ENCODE measurements at regions not wholly inside any gene's neighbourhood (a gene's known extent, or its start where the extent isn't known, plus 50 kb on each side); places are given as distances from the start of the nearest gene placed in this dataset.

DNA sequence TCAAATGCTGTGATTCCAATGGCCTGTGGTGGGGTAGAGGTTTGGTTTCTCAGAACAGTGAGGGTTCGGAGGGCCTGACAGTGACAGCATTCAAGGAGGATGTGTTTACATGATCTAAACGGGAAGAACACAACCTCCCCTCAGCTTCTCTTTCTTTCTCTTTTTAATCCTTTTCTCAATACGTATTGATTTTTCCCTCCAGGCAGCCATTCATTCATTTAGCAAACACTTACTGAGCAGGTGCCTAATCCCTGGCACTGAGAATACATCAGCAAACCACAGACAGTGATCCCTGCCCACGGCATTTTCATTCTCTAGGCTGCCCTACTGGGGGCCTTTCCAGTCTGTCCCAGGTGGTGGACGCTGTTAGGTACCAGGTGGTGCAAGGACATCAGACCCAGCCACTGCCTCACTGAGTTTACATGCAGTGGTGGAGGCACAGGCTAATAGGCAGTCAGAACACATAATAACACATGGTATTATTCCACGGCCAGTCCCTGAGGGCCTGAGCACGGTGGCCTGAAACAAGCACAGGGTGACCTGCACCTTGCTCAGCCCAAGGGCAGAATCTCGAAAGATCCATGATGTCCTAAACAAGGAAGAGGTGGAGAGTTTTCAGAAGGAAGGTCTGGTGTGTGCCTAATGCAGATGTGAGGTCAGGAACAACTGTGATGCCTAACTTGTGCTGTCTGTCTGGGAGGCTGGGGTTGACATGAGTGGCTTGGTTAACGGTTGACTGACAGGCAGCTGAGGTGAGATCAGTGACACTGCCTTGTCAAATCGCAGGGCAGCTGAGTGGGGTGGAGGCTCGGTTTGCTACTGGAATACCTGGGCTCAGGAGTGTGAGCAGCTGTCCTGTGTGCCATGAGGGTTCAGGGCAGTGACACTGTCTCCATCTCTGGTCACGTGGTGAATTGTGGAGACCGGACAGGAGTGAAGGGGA, 785.5 kb upstream of the HS6ST1 start:
- no peak overlapping the region for H3K9ac ChIP-seq (ENCODE audit: control insufficient read depth, extremely low read depth, insufficient read depth, low read length)
- no peak overlapping the region for H3K27ac ChIP-seq (ENCODE audit: control insufficient read depth, insufficient read depth, low read length)
- FAIRE-seq = no peak
- H3K79me2 ChIP-seq (ENCODE audit: control insufficient read depth, insufficient read depth, low read length) = no peaks in the 10 kb centered on the region
- DNase-seq (ENCODE audit: low read depth, low spot score) = no peak
- dilution Hi-C loops (cut with MboI; ENCODE audit: extremely low pct_ligation_motif_present, low sequenced_read_pairs) = no loop called here
- no peaks in the 10 kb centered on the region for H3K27me3 ChIP-seq (ENCODE audit: control insufficient read depth, extremely low read depth, insufficient read depth, low read length)
- H3K9me3 ChIP-seq (ENCODE audit: control insufficient read depth, low read depth, low read length) = no peaks in the 10 kb centered on the region
- H3K4me1 ChIP-seq (ENCODE audit: control insufficient read depth, extremely low read depth, insufficient read depth, low read length) = no peaks in the 10 kb centered on the region
- TF ChIP-seq, protein P1, sequence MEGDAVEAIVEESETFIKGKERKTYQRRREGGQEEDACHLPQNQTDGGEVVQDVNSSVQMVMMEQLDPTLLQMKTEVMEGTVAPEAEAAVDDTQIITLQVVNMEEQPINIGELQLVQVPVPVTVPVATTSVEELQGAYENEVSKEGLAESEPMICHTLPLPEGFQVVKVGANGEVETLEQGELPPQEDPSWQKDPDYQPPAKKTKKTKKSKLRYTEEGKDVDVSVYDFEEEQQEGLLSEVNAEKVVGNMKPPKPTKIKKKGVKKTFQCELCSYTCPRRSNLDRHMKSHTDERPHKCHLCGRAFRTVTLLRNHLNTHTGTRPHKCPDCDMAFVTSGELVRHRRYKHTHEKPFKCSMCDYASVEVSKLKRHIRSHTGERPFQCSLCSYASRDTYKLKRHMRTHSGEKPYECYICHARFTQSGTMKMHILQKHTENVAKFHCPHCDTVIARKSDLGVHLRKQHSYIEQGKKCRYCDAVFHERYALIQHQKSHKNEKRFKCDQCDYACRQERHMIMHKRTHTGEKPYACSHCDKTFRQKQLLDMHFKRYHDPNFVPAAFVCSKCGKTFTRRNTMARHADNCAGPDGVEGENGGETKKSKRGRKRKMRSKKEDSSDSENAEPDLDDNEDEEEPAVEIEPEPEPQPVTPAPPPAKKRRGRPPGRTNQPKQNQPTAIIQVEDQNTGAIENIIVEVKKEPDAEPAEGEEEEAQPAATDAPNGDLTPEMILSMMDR (optimal IDR thresholded peaks at IDR 0.05 in 1 of 3, IDR thresholded peaks at IDR 0.05 in 1 of 3, conservative IDR thresholded peaks at IDR 0.05 in 1 of 3; ENCODE audit: extremely low read depth in 1 of 3, insufficient read depth in 2 of 3, low read length in 3 of 3) = no peak
- TF ChIP-seq EZH2 (IDR thresholded peaks at IDR 0.05; ENCODE audit: low read length) = no peak
- H3K4me3 ChIP-seq (ENCODE audit: control insufficient read depth in 2 of 3, extremely low read depth in 1 of 3, insufficient read depth in 2 of 3, low read depth in 1 of 3, low read length in 3 of 3) = no peak overlapping the region
- no peak overlapping the region for H3K4me2 ChIP-seq (ENCODE audit: control insufficient read depth, extremely low read depth, insufficient read depth, low read depth, low read length)
- no peaks in the 10 kb centered on the region for H4K20me1 ChIP-seq (ENCODE audit: control insufficient read depth, extremely low read depth, insufficient read depth, low read length)
- H3K9me1 ChIP-seq (ENCODE audit: control insufficient read depth, extremely low read depth, insufficient read depth, low read length) = no peaks in the 10 kb centered on the region
- no peaks in the 10 kb centered on the region for H3K36me3 ChIP-seq (ENCODE audit: control insufficient read depth in 2 of 2, extremely low read depth in 1 of 2, insufficient read depth in 2 of 2, low read length in 2 of 2)
- H2AFZ ChIP-seq (ENCODE audit: control insufficient read depth, low read length) = no peak overlapping the region

DNA sequence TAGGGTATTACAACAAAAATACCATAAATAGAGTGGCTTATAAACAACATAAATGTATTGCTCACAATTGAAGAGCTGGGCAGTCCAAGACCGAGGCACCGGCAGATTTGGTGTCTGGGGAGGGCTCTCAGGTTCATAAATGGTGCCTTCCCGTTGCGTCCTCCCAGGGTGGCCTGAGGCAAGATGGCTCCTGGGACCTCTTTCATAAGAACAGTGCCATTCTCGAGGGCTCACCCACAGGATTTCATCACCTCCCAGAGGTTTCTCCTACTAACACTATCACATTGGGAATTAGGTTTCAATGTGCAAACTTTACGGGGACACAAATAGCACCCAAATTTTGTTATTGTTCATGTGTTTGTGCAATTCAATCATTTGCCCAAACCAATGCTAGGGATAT, 793.5 kb upstream of the HS6ST1 start:
- dilution Hi-C loops (cut with MboI; ENCODE audit: extremely low pct_ligation_motif_present, low sequenced_read_pairs) = no loop called here
- H3K4me1 ChIP-seq (ENCODE audit: control insufficient read depth, extremely low read depth, insufficient read depth, low read length) = no peaks in the 10 kb centered on the region
- no peak overlapping the region for H3K9ac ChIP-seq (ENCODE audit: control insufficient read depth, extremely low read depth, insufficient read depth, low read length)

More for the DNA sequence above, 793.5 kb upstream of the HS6ST1 start:
- Histone ChIP-seq H3K79me2 (ENCODE audit: control insufficient read depth, insufficient read depth, low read length) (no peaks in the 10 kb centered on the region), H3K9me3 (ENCODE audit: control insufficient read depth, low read depth, low read length) (no peaks in the 10 kb centered on the region), H3K27me3 (ENCODE audit: control insufficient read depth, extremely low read depth, insufficient read depth, low read length) (no peaks in the 10 kb centered on the region), H3K4me2 (ENCODE audit: control insufficient read depth, extremely low read depth, insufficient read depth, low read depth, low read length) (no peak overlapping the region), H2AFZ (ENCODE audit: control insufficient read depth, low read length) (no peak overlapping the region), H3K27ac (ENCODE audit: control insufficient read depth, insufficient read depth, low read length) (no peak overlapping the region), H3K9me1 (ENCODE audit: control insufficient read depth, extremely low read depth, insufficient read depth, low read length) (no peaks in the 10 kb centered on the region), H4K20me1 (ENCODE audit: control insufficient read depth, extremely low read depth, insufficient read depth, low read length) (no peaks in the 10 kb centered on the region), H3K4me3 (ENCODE audit: control insufficient read depth in 2 of 3, extremely low read depth in 1 of 3, insufficient read depth in 2 of 3, low read depth in 1 of 3, low read length in 3 of 3) (no peak overlapping the region), H3K36me3 (ENCODE audit: control insufficient read depth in 2 of 2, extremely low read depth in 1 of 2, insufficient read depth in 2 of 2, low read length in 2 of 2) (no peaks in the 10 kb centered on the region)
- FAIRE-seq = no peak
- DNase-seq (ENCODE audit: low read depth, low spot score) = no peak
- TF ChIP-seq, protein P1 (optimal IDR thresholded peaks at IDR 0.05 in 1 of 3, IDR thresholded peaks at IDR 0.05 in 1 of 3, conservative IDR thresholded peaks at IDR 0.05 in 1 of 3; ENCODE audit: extremely low read depth in 1 of 3, insufficient read depth in 2 of 3, low read length in 3 of 3) = no peak
- TF ChIP-seq EZH2 (IDR thresholded peaks at IDR 0.05; ENCODE audit: low read length) = no peak
